ENCODE measurements at regions not wholly inside any gene's neighbourhood (a gene's known extent, or its start where the extent isn't known, plus 50 kb on each side); places are given as distances from the start of the nearest gene placed in this dataset.

DNA sequence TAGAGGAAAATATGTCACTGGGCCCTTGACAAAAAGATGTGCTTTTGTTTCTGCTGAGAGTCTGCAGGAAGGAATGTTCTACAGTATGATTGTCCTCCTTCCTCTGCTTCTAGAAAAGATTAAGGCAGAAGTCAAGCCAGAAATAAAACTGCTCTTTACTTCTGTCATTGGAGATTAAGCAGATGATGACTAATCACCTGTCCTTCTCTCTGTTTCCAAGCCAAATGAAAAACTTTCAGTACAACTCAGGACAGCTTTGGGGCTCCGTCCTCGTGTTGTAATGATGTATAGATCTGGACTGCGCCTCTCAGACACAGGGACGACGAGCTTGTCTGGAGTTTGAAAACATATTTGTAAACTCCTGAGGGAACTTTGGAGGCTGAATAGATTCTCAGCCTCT, 159.3 kb downstream of the DYRK2 start:
- no peaks in the 10 kb centered on the region for H3K27me3 ChIP-seq (replicated peaks; ENCODE audit: control insufficient read depth, insufficient read depth, low read length)
- no peak overlapping the region for H3K4me3 ChIP-seq (replicated peaks; ENCODE audit: low read depth, low read length)
- TF ChIP-seq, protein P1, sequence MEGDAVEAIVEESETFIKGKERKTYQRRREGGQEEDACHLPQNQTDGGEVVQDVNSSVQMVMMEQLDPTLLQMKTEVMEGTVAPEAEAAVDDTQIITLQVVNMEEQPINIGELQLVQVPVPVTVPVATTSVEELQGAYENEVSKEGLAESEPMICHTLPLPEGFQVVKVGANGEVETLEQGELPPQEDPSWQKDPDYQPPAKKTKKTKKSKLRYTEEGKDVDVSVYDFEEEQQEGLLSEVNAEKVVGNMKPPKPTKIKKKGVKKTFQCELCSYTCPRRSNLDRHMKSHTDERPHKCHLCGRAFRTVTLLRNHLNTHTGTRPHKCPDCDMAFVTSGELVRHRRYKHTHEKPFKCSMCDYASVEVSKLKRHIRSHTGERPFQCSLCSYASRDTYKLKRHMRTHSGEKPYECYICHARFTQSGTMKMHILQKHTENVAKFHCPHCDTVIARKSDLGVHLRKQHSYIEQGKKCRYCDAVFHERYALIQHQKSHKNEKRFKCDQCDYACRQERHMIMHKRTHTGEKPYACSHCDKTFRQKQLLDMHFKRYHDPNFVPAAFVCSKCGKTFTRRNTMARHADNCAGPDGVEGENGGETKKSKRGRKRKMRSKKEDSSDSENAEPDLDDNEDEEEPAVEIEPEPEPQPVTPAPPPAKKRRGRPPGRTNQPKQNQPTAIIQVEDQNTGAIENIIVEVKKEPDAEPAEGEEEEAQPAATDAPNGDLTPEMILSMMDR (IDR thresholded peaks at IDR 0.05; ENCODE audit: insufficient read depth, low read length, poor library complexity, severe bottlenecking): no peak
- H3K36me3 ChIP-seq (ENCODE audit: control insufficient read depth, insufficient read depth, low read length): no peaks in the 10 kb centered on the region
- no peak for DNase-seq (ENCODE audit: extremely low read depth, insufficient read length)

DNA sequence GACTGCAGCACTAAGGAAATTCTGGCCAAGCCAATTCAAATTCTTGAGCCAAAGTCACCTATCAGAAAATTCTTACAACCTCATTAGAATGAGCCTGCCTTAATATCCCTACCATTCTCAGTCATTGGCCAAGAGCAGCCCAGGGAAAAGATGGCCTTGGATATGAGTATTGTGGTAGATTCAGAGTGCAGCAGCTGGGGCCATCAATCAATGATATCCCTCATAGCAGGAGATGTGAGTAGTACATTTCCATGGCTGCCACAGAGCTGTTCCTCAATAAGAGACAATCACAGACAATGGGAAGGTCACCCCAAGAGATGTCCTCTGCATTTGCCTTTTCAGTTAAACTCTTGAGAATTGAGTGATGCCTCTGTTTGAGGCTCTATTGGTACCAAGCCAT, 161.6 kb downstream of the DYRK2 start:
- Histone ChIP-seq H3K27me3 (replicated peaks; ENCODE audit: control insufficient read depth, insufficient read depth, low read length) (no peaks in the 10 kb centered on the region), H3K4me3 (replicated peaks; ENCODE audit: low read depth, low read length) (no peak overlapping the region), H3K36me3 (ENCODE audit: control insufficient read depth, insufficient read depth, low read length) (no peaks in the 10 kb centered on the region)
- TF ChIP-seq, protein P1 (IDR thresholded peaks at IDR 0.05; ENCODE audit: insufficient read depth, low read length, poor library complexity, severe bottlenecking): no peak
- DNase-seq (ENCODE audit: extremely low read depth, insufficient read length): no peak

DNA sequence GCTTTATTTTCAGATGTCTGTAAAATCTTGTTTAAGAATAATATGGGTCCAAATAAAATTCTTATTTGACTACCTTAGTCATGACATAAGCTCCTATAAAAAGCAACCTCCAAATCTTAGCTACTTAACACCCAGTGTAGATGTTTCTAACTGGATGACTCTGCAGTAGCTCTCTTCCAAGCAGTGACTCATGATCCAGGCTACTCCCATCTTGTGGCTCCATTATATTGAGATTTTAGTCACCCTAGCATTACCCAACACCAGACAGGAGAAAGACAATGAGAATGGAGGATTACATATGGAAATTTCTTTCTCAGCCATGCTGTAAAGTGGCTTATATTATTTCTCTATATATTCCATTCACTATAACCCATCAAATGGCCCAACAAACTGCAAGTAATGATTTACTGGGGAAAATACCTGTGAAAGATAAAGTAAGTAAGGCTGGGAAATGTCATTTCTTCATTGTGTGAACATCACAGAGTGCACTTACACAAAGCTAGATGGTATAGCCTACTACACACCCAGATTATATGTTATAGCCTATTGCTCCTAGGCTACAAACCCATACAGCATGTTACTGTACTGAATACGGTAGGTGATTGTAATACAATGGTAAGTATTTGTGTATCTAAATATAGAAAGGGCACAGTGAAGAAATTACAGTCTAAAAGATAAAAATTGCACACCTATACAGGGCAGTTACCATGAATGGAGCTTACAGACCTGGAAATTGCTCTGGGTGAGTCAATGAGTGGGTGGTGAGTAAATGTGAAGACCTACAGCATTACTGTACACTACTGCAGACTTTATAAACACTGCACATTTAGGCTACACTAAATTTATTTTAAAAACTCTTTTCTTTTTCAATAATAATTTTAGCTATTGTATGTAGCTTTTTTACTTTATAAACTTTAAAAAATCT, 163.2 kb downstream of the DYRK2 start:
- no peaks in the 10 kb centered on the region for H3K27me3 ChIP-seq (replicated peaks; ENCODE audit: control insufficient read depth, insufficient read depth, low read length)
- no peak overlapping the region for H3K4me3 ChIP-seq (replicated peaks; ENCODE audit: low read depth, low read length)
- TF ChIP-seq, protein P1 (IDR thresholded peaks at IDR 0.05; ENCODE audit: insufficient read depth, low read length, poor library complexity, severe bottlenecking): no peak
- H3K36me3 ChIP-seq (ENCODE audit: control insufficient read depth, insufficient read depth, low read length): no peaks in the 10 kb centered on the region
- no peak for DNase-seq (ENCODE audit: extremely low read depth, insufficient read length)

DNA sequence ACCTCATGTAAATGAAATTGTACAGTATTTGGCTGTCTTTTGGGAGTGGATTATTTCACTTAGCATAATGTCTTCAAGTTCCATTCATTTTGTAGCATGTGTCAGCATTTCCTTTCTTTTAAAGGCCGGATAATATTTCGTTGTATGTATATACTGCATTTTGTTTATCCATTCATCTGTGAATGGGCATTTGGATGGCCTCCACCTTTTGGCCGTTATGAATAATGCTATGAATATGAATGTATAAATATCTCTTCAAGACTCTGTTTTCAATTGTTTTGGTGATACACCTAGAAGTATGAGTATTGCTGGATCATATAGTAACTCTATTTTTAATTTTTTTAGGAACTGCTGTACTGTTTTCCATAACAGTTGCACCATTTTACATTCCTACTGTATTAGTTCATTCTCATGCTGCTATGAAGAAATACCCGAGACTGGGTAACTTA, 164.9 kb downstream of the DYRK2 start:
- H3K27me3 ChIP-seq (replicated peaks; ENCODE audit: control insufficient read depth, insufficient read depth, low read length): no peaks in the 10 kb centered on the region
- no peak for DNase-seq (ENCODE audit: extremely low read depth, insufficient read length)
- no peaks in the 10 kb centered on the region for H3K36me3 ChIP-seq (ENCODE audit: control insufficient read depth, insufficient read depth, low read length)
- H3K4me3 ChIP-seq (replicated peaks; ENCODE audit: low read depth, low read length): no peak overlapping the region
- TF ChIP-seq, protein P1 (IDR thresholded peaks at IDR 0.05; ENCODE audit: insufficient read depth, low read length, poor library complexity, severe bottlenecking): no peak

DNA sequence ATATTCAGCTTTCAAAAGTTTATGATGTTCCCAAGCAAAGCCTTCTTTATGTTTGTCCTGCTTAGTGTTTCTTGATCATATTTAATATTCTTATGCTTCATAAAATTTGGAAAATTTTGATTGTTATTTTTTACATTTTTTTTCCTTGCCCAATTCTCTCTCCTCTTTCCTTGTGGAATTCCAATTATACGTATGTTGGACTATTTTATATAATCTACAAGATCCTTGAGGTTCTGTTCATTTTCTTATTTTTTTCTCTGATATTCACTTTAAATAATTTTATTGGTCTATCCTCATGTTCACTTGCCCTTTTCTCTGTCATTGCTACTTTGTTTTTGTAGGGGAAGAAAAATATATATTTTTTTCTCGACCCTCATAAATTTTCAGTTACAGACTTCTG, 167.7 kb downstream of the DYRK2 start:
- TF ChIP-seq, protein P1 (IDR thresholded peaks at IDR 0.05; ENCODE audit: insufficient read depth, low read length, poor library complexity, severe bottlenecking): no peak
- Histone ChIP-seq H3K36me3 (ENCODE audit: control insufficient read depth, insufficient read depth, low read length) (no peaks in the 10 kb centered on the region), H3K27me3 (replicated peaks; ENCODE audit: control insufficient read depth, insufficient read depth, low read length) (no peaks in the 10 kb centered on the region), H3K4me3 (replicated peaks; ENCODE audit: low read depth, low read length) (no peak overlapping the region)
- DNase-seq (ENCODE audit: extremely low read depth, insufficient read length): no peak
